Vagina (tissue), 2 donors: ENCODE measurements at regions not wholly inside any gene's neighbourhood (a gene's known extent, or its start where the extent isn't known, plus 50 kb on each side); places are given as distances from the start of the nearest gene placed in this dataset.

ENCODE experiments used
- DNase-seq, 2 donors: peaks; one replicate each; pipeline ENCODE4 v3.0.0-alpha.2; 2017; ENCODE audit errors: extremely low spot score in 2 of 2
- H3K27ac ChIP-seq: fragments of 200-600 bp; sonication (generic); one replicate; pipeline ENCODE4 v1.5.1; 2019
- H3K27me3 ChIP-seq: fragments of 200-600 bp; sonication (generic); one replicate; pipeline ENCODE4 v1.5.1; 2019
- H3K36me3 ChIP-seq, 2 donors: fragments of 200-600 bp; sonication (generic); one replicate each; pipeline ENCODE4 v1.5.1; 2017 to 2019
- H3K4me1 ChIP-seq: fragments of 200-600 bp; sonication (generic); one replicate; pipeline ENCODE4 v1.5.1; 2019
- H3K4me3 ChIP-seq, 2 donors: fragments of 200-600 bp; sonication (generic); 1 replicate in 1 of 2; 2 replicates in 1 of 2; pipeline ENCODE4 v1.5.1; 2016 to 2019
- H3K9me3 ChIP-seq: fragments of 200-600 bp; sonication (generic); one replicate; pipeline ENCODE4 v1.5.1; 2019
- POLR2A ChIP-seq, 2 donors: fragments of 450-650 bp; IDR thresholded peaks; one replicate each; pipeline ENCODE4 v1.6.1; 2017; ENCODE audit warnings: antibody characterized with exemption in 2 of 2, mild to moderate bottlenecking in 2 of 2, moderate library complexity in 2 of 2
- POLR2AphosphoS5 ChIP-seq, 2 donors: sonication (generic); formaldehyde crosslinking; IDR thresholded peaks; one replicate each; pipeline ENCODE4 v1.9.0; 2017; ENCODE audit warnings: antibody characterized with exemption in 2 of 2, mild to moderate bottlenecking in 2 of 2, low read depth in 1 of 2; ENCODE audit not compliant: insufficient read depth in 1 of 2
- intact Hi-C: fragments of 100-400 bp; cut with DNase I; formaldehyde crosslinking; loops from one replicate; pipeline ENCODE4 v1.15.1; 2023
- TF ChIP-seq, protein P1 (sequence below), 3 experiments: fragments of 450-650 bp in 2 of 3; fragments of 200-600 bp in 1 of 3; sonication (generic) in 1 of 3; IDR thresholded peaks; one replicate each; pipeline ENCODE4 v1.5.1; 2017 to 2019; ENCODE audit warnings: antibody characterized with exemption in 3 of 3, mild to moderate bottlenecking in 2 of 3, moderate library complexity in 2 of 3

- Histone ChIP-seq H3K27ac (no peak overlapping the region), H3K4me1 (no peaks in the 10 kb centered on the region), H3K27me3 (no peaks in the 10 kb centered on the region), H3K4me3 (no peak overlapping the region), H3K36me3 (no peaks in the 10 kb centered on the region), H3K9me3 (no peaks in the 10 kb centered on the region)
- TF ChIP-seq, protein P1, sequence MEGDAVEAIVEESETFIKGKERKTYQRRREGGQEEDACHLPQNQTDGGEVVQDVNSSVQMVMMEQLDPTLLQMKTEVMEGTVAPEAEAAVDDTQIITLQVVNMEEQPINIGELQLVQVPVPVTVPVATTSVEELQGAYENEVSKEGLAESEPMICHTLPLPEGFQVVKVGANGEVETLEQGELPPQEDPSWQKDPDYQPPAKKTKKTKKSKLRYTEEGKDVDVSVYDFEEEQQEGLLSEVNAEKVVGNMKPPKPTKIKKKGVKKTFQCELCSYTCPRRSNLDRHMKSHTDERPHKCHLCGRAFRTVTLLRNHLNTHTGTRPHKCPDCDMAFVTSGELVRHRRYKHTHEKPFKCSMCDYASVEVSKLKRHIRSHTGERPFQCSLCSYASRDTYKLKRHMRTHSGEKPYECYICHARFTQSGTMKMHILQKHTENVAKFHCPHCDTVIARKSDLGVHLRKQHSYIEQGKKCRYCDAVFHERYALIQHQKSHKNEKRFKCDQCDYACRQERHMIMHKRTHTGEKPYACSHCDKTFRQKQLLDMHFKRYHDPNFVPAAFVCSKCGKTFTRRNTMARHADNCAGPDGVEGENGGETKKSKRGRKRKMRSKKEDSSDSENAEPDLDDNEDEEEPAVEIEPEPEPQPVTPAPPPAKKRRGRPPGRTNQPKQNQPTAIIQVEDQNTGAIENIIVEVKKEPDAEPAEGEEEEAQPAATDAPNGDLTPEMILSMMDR (IDR thresholded peaks at IDR 0.05) = no peak
- TF ChIP-seq POLR2A (IDR thresholded peaks at IDR 0.05) = no peak
- TF ChIP-seq POLR2AphosphoS5 (IDR thresholded peaks at IDR 0.05; ENCODE audit: insufficient read depth in 1 of 2, low read depth in 1 of 2) = no peak
- DNase-seq = no peak
- intact Hi-C loops = no loop called here
Measured at GRCh38 chr3:124404621-124405020, 325.6 kb upstream of the UMPS start.

DNA sequence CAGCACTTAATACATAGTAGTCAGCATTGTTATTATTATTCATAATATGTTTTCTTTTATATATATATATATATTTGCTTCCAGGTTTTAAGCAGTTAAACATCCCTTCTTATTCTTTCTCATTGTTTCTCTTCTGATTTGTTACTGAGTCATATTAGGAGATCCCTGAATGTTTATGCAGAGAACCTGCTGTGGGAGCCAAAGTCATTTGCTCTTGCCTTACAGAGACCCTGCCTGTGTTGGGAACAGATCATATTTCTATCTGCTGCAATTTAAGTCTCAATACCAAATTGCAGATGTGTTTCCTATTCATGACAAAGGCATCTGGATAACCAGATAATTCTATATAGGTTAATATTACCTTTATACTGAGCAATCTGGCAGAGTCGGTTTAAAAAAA, 323.0 kb upstream of the UMPS start:
- intact Hi-C loops = no loop called here
- no peaks in the 10 kb centered on the region for H3K9me3 ChIP-seq
- H3K4me1 ChIP-seq = no peaks in the 10 kb centered on the region
- no peaks in the 10 kb centered on the region for H3K36me3 ChIP-seq
- no peak for DNase-seq
- no peak overlapping the region for H3K4me3 ChIP-seq
- H3K27me3 ChIP-seq = no peaks in the 10 kb centered on the region
- TF ChIP-seq POLR2A (IDR thresholded peaks at IDR 0.05) (no peak), POLR2AphosphoS5 (IDR thresholded peaks at IDR 0.05; ENCODE audit: insufficient read depth in 1 of 2, low read depth in 1 of 2) (no peak)
- TF ChIP-seq, protein P1 (IDR thresholded peaks at IDR 0.05) = no peak
- H3K27ac ChIP-seq = no peak overlapping the region

DNA sequence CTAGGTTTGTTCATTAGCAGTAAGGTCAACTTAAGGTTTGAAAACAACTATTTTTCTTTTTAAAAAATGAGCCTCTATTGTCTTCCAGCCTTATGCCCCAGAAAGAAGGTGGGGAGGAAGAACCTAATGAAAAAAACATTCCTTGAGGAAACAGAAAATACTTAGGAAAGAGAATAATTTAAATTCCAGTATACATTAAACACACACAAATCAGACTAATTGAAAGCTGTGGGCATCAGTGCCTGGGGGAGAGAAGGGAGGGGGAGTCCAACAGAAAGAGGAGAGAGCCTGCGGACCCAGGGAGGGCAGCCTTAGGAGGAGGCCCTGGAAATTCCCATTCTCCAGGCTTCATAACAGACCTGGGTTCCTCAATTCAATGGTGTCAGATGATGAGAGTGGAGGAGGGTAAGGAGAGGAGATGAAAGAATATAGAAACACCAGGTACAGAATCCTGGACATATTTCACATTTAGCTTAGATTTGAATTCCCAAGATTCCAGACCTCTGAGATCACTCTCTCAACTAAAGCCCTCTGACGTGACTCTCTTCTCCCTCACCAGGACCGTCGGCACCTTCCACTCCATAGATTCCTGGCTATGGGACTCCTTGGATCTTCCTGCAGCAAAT, 320.5 kb upstream of the UMPS start:
- TF ChIP-seq POLR2AphosphoS5 (IDR thresholded peaks at IDR 0.05; ENCODE audit: insufficient read depth in 1 of 2, low read depth in 1 of 2) = no peak
- TF ChIP-seq POLR2A (IDR thresholded peaks at IDR 0.05) = no peak
- TF ChIP-seq, protein P1 (IDR thresholded peaks at IDR 0.05) = no peak
- Histone ChIP-seq H3K9me3 (no peaks in the 10 kb centered on the region), H3K4me3 (no peak overlapping the region), H3K4me1 (no peaks in the 10 kb centered on the region), H3K27me3 (no peaks in the 10 kb centered on the region), H3K36me3 (no peaks in the 10 kb centered on the region), H3K27ac (no peak overlapping the region)
- DNase-seq = no peak
- intact Hi-C loops = no loop called here

- H3K9me3 ChIP-seq = no peaks in the 10 kb centered on the region
- H3K4me1 ChIP-seq = no peaks in the 10 kb centered on the region
- H3K36me3 ChIP-seq = no peaks in the 10 kb centered on the region
- no peak for DNase-seq
- H3K27ac ChIP-seq = no peak overlapping the region
- intact Hi-C loops = no loop called here
- H3K27me3 ChIP-seq = no peaks in the 10 kb centered on the region
- TF ChIP-seq, protein P1 (IDR thresholded peaks at IDR 0.05) = no peak
- TF ChIP-seq POLR2A (IDR thresholded peaks at IDR 0.05) (no peak), POLR2AphosphoS5 (IDR thresholded peaks at IDR 0.05; ENCODE audit: insufficient read depth in 1 of 2, low read depth in 1 of 2) (no peak)
- no peak overlapping the region for H3K4me3 ChIP-seq
Measured at GRCh38 chr3:124410471-124410870, 319.8 kb upstream of the UMPS start.

- TF ChIP-seq POLR2A (IDR thresholded peaks at IDR 0.05) = no peak
- TF ChIP-seq POLR2AphosphoS5 (IDR thresholded peaks at IDR 0.05; ENCODE audit: insufficient read depth in 1 of 2, low read depth in 1 of 2) = no peak
- TF ChIP-seq, protein P1 (IDR thresholded peaks at IDR 0.05) = no peak
- DNase-seq = no peak
- Histone ChIP-seq H3K27ac (no peak overlapping the region), H3K27me3 (no peaks in the 10 kb centered on the region), H3K36me3 (no peaks in the 10 kb centered on the region), H3K4me1 (no peaks in the 10 kb centered on the region), H3K9me3 (no peaks in the 10 kb centered on the region), H3K4me3 (no peak overlapping the region)
- intact Hi-C loops = no loop called here
Measured at GRCh38 chr3:124411728-124412127, 318.5 kb upstream of the UMPS start.
